AG08395 (cell line): ENCODE measurements at regions not wholly inside any gene's neighbourhood (a gene's known extent, or its start where the extent isn't known, plus 50 kb on each side); places are given as distances from the start of the nearest gene placed in this dataset.
A peak's percentile ranks its signal among the peaks of the same experiment; 100 is the strongest.
"Not testable (repeated sequence)": the region's sequence is repeated elsewhere in the genome, so short reads cannot be mapped to it uniquely, and the experiment has no call there.

Experiments used
- DNase-seq: peaks from one replicate; pipeline ENCODE4 v3.0.0; 2012; ENCODE audit warnings: mixed read lengths, low spot score

DNA sequence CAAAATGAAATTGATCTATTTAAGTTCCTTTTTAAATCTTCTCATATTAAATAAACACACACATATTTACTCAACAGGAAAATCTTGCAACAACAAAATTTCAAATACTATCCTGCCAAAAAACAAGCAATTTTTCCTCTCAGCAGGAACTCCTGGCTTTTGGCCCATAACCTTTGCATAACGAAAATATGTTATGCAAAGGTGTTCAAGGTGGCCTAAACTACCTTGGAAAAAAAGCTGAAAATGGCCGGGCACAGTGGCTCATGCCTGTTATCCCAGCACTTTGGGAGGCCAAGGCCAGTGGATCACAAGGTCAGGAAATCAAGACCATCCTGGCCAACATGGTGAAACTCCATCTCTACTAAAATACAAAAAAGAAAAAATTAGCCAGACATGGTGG lies 424.3 kb upstream of the ZNF337 start:
- not testable (repeated sequence) for DNase-seq

DNA sequence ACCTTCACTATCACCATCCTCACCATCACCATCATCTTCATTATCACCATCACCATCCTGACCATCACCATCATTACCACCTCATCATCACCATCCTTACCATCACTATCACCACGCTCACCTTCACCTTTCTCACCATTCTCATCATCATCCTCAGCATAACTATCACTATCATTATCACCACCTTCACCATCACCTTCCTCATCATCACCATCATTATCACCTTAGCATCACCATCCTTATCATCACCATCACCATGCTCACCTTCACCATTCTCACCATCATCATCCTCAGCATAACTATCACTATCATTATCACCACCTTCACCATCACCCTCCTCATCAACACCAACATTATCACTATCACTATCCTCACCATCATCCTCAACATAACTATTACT lies 397.8 kb upstream of the ZNF337 start:
- not testable (repeated sequence) for DNase-seq

DNA sequence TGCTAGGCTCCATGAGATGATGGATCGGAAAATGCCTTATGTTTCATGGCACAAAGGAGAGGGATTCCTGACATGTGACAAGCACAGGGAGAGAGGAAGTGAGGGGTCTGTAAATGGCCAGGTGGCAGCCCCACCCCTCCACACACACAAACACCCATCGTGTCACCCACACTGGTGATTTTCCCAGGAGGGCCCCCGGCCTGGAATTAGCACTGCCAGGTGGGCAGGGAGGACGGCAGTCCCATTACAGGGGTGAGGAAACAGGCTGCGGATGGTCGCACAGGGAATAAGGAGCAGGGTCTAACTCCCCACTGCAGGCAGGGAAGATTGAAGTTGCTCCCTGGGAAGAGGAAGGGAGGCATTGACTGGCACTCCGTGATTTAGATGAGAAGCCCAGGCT lies 395.3 kb upstream of the ZNF337 start:
- not testable (repeated sequence) for DNase-seq

DNA sequence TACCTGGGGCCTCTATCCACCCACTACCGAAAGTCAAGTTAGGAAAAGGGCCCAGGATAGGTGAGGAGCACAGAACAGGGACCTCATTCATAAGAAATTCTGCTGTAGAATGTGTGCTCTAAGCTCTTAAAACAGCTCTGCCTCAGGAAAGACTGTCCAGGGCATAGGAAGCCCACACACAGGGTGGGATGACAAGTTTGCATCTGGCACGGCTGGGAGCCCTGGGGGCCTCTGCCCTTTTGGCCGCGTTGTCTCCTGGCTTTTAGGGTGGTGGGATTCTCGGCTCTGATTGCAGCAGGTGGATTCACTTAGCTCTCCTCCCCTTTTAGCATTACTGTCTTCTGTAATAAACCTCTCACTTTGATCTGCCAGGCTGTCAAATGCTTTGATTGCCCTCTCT lies 389.5 kb upstream of the ZNF337 start:
- DNase-seq: not testable (repeated sequence)

DNA sequence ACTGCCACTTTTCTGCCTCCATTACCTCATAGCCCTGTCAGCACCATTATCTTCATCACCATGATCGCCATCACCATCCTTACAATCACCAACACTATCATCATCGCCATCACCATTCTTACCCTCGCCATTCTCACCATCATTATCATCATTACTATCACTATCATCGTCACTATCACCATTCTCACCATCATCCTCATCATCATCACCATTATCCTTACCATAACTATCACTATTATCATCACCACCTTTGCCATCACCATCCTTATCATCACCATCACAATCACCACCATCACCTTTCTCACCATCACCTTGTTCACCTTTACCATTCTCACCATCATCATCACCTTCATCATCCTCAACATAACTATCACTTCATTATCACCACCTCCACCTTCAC lies 377.3 kb upstream of the ZNF337 start:
- DNase-seq: not testable (repeated sequence)

DNA sequence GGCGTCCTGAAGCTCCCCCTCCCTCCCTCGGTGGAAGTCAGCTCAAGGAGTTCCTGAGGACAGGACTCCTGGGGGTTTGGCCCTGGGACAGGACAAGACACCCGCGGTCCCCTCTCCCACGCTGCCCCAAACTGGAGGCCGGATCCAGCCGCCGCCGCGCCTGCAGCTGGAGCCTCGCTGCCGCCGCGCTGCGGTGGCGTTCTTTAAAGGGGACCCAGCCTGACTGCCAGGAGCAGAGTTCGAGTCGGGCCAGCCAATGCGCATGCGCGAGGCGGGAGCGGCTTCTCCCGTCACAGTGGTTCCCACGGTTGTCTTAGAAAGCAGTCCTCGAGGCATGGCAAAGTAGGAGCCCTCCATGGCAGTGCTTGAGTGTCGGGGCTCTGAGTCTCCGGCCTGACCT lies 362.7 kb upstream of the ZNF337 start:
- not testable (repeated sequence) for DNase-seq

DNA sequence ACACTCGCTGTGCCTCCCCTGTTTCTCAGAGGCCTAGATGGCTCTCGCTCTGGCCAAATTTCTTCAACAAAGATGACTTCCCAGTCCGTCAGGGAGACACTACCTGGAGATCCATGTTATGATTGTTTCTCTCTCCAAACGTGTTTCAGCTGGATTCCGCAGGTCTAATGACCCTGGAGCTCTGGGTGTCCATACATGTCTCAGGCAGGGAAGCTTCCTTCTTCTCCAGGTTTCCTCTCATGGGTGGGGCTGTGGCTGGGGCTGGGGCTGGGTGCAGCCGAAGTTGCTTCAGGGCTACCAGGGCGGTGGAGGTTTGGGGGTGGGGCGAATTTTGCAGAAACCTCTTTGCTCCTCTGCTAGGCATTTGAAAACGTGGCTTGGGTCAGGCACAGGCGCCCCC lies 361.8 kb upstream of the ZNF337 start:
- DNase-seq: not testable (repeated sequence)

DNA sequence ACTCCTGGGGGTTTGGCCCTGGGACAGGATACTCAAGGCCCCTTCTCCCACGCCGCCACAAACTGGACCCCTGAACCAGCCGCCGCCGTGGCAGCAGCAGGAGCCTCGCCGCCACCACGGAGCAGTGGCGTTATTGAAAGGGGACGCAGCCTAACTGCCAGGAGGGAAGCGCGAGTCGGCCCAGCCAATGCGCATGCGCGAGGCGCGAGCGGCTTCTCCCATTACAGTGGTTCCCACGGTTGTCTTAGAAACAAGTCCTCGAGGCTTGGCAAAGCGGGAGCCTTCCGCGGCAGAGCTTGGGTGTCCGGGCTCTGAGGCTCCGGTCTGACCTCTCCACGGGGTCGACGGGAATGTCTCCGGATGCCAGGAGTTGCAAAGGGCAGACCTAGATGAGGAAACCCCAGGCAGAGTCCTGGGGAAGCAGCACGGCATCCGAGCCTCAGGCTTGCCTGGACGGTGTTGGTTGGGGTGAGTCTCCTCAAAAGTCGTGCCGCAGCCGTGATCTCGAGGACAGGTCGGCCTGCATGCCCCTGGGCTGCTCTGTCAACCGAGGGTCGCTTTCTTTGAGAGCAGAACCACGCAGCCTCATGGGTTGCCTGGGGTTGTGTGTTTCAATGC lies 360.6 kb upstream of the ZNF337 start:
- DNase-seq: not testable (repeated sequence)

DNA sequence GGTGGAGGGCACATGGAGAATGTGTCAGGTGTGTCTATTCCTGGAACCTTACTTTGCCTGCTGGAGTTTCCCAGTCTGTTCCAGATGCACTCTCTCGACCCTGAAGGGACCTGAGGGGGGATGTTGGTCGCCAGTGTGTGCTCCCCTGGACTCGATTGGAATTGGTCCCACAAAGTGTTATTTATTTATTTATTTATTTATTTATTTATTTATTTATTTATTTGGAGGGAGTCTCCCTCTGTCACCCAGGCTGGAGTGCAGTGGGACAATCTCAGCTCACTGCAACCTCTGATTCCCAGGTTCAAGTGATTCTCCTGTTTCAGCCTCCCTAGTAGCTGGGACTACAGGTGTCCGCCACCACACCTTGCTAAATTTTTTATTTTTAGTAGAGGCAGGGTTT lies 329.1 kb upstream of the ZNF337 start:
- DNase-seq: not testable (repeated sequence)

DNA sequence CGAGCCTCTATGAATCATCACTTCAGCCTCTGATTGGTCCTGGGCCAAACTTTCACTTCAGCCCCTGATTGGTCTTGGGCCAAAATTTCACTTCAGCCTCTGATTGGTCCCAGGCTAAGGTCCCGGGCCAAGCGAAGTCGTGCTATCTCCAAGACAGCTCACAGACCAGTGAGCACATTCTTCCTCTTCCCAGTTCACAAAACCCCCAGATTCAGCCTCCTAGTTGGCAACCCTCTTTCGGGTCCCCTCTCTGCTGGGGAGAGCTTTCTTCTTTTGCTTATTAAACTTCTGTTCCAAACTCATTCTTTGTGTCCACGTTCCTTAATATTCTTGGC lies 314.3 kb upstream of the ZNF337 start:
- not testable (repeated sequence) for DNase-seq

DNA sequence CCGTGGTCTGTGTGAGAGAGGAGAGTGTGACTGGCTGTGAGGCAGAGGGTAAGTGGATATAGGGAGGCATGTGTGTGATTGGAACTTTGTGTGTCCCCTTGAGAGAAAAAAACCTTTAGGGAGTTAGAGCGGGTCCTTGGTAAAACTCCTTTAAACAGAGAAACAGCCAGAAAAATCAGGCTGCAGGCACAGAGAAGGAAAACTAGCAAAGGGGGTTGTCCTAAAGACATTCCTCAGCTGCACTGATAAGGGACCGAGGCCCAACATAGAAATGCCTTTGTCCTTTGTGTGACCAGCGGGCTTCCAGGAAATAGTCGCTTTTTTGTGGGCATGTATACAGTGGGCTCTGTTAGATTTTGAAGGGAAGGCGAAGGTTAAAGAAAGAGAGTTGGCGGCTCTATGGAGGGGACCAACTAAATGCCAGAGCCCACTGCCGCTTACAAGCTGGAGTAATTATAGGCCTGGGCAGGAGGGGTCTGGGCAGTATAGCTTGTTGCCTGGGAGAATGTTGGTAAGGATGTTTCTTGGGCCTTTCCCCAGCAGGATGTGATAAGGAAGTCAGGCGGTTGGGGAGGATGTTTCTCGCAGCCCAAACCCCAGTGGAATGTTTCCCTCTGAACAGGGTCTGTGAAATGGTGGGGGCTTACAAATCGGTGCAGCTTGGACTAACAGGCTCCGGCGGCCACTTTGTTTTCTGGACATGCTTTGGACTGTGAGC lies 313.7 kb upstream of the ZNF337 start:
- not testable (repeated sequence) for DNase-seq

DNA sequence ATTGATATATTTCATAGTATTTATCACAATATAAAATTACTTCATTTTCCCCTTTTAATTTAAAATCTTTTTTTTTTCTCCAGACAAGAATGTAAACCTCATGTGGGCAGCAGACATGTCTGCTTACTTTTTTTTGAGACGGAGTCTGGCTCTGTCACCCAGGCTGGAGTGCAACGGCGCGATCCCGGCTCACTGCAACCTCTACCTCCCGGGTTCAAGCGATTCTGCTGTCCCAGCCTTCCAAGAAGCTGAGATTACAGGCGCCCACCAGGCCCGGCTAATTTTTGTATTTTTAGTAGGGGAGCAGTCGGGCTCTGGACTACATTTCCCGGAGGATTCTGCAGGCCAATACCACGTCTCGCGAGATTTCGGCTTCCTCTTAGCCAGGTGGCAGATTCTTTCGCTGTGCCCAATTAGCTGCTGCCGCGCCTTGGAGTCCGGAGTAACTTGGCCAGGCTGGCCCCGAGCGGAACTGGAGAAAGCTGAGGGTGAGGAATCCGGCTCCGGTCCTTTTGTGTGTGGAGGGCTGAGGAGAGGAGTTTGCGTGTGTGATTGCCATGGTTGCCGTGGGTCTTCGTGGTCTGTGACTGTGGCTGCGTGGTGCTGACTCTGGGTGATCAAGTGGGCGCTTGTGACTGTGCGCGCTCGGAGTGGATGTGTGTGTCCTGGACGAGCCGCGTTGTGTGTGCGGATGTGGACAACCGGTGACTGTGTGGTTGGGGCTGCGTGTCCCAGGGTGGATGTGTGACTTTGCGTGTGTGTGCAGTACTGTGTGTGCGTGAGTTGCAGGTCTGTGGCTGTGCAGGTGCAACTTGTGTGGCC lies 313.0 kb upstream of the ZNF337 start:
- DNase-seq: peak; percentile 53

DNA sequence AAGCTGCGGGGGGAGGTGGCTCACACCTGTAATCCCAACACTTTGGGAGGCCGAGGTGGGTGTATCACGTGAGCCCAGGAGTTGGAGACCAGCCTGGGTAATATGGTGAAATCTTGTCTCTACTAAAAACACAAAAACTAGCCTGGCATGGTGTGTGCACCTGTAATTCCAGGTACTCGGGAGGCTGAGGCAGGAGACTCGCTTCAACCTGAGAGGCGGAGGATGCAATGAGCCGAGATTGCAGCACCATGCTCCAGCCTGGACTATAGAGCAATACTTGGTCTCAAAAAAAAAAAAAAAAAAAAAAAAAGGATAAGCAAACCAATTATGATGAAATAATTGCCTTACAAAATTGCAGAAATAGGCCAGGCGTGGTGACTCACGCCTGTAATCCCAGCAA lies 311.4 kb upstream of the ZNF337 start:
- DNase-seq: not testable (repeated sequence)

DNA sequence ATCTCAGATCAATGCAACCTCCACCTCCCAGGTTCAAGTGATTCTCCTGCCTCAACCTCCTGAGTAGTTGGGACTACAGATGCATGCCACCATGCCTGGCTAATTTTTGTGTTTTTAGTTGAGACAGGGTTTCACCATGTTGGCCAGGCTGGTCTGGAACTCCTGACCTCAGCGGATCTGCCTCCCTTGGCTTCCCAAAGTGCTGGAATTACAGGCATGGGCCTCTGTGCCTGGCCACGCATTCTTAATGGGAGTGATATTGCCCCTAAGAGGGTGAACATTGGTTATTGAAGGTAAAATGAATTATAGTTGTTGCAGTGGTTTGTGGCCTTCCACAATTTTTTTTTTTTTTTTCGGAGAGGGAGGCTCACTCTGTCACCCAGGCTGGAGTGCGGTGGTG lies 309.5 kb upstream of the ZNF337 start:
- not testable (repeated sequence) for DNase-seq

DNA sequence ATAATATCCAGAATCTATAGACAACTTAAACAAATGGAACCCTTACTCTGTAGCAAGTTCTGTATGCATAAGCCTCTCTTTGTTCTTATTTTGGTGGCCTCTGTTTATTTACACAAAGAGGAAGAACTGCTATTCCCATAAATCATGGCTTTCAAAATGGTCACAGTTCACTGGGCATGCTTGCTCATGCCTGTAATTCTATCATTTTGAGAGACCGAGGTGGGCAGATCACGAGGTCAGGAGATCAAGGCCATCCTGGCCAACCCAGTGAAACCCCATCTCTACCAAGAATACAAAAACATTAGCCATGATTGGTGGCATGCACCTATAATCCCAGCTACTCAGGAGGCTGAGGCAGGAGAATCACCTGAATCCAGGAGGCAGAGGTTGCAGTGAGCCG lies 307.3 kb upstream of the ZNF337 start:
- not testable (repeated sequence) for DNase-seq

DNA sequence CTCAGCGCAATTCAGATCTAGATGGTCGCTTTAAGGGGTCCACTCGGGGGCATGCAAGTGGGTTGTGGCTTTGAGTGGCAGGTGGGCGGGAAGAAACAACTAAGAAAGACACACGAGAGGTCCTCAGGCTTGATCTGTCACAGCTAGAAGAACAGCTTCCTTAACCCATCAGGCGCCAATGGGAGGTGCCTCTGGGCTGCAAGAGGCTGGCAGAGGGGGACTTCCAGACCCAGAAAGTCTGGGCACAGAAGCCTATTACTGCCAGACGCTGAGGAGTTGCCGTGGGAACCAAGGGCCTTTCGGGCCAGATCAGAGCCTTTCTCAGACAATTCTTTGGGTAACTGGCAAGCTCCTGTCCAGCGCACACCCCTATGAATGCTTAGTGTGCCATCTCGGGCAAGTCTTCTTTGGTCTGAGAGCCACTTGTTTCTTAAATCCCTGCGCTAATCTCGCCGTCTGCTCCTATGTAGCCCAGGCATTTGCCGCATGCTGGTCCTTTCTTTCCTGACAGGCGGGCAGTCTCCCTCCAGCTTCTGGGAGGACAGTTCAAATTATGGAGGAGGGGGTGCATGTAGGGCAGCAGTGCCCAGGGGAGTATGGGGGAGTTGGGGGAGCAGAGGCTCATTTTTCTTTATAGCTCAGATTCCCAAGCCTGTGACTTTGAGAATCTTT lies 300.9 kb upstream of the ZNF337 start:
- DNase-seq: not testable (repeated sequence)

DNA sequence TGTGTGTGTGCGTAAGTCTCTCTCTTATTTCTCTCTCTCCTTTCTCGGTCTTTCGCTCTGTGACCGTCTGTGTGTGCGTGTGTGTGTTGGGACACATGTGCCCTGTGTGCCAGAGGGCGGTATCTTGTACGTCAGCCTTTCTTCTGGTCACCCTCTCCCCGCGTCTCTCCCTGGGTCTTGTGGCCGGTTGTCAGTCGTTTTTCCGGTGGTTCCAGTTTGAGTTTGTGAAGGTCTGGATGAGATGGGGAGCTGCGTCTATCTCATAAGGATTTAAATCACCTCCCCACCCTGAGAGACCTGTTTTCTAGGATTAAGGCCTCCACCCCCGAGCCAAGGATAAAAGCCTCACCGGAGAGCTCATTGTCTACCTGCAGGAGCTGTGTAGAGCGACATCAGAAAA lies 295.5 kb upstream of the ZNF337 start:
- no peak for DNase-seq

DNA sequence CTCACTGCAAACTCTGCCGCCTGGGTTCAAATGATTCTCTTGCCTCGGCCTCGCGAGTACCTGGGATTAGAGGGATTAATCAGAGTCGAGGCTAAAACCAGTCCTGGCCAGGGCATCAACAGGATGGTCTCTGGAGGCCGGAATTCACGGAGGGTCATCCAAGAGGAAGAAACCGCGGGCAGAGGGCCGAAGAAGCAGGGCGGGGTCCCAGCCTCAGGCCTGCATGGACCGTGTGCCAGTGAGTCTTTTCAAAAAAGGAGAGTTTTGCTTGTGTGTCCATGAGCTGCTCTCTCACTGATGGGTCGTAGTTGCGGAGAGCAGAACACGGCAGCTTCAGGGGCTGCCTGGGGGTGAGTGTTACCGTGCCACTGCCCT lies 295.1 kb upstream of the ZNF337 start:
- DNase-seq: no peak

DNA sequence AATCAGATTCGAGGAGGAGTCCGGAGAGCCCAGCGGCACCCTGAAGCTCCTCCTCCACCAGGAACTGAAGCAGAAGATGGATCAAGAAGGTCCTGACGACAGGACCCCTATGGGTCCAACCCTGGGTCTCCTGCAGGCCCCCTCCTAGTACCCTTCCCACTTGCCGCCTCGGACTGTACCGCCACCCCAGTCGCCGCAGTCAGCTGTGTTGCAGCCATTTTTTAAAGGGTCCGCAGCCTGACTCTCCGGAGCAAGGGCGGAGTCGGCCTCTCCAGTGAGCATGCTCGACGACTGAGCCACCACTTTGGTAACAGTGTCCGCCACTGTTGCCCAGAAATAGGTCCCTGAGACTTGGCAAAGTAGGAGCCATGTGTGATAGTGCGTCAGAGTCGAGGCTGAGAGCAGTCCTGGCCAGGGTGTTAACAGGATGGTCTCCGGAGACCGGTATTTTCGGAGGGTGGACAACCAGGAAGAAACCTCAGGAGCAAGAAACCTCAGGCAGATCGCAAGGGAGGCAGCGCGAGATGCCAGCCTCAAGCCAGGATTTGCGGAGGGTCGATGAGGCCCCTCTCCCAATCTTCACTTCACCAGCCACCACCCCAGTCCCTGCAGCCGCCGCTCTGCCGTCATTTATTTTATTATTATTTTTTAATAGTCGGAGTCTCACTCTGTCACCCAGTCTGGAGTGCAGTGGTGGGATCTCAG lies 294.6 kb upstream of the ZNF337 start:
- no peak for DNase-seq

DNA sequence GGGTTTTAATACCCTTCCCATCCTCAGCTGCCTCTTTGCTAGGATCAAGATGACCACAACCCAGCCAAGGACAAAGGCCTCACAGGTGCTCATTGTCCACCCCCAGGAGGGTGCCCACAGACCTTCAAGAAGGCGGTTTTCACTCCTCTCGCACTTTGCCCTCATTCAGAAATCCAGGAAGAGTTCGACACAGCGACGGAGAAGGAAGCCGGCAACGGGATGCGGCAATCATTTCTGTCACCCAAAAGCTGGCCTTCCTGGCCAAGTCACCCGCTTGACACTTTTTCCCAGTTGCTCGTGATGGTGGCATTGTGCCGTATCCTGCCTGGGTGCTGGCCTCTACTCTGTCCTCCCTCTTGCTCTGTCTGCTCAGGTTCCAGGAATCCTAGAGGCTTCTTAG lies 293.0 kb upstream of the ZNF337 start:
- not testable (repeated sequence) for DNase-seq

DNA sequence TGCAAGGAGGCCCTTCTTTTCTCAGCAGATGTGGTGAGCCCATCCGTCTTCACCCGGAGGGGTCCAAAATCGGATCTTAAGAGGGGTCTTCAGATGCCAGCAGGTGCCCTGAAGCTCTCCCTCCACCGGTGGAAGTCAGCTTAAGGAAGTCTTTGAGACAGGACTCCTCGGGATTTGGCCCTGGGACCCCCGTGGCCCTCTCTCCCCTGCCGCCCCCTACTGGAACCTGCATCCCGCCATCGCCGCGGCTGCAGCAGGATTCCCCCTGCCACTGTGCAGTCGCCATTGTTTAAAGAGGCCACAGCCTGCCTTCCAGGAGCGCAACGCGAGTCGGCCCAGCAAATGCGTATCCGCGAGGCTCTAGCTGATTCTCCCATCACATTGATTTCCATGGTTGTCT lies 292.5 kb upstream of the ZNF337 start:
- DNase-seq: no peak
